HuH-7 (cell line): ENCODE measurements at regions not wholly inside any gene's neighbourhood (a gene's known extent, or its start where the extent isn't known, plus 50 kb on each side); places are given as distances from the start of the nearest gene placed in this dataset.
"Not testable (repeated sequence)": the region's sequence is repeated elsewhere in the genome, so short reads cannot be mapped to it uniquely, and the experiment has no call there.

Source experiments
- DNase-seq: peaks from one replicate; pipeline ENCODE4 v3.0.0; 2011; ENCODE audit warnings: low spot score

DNA sequence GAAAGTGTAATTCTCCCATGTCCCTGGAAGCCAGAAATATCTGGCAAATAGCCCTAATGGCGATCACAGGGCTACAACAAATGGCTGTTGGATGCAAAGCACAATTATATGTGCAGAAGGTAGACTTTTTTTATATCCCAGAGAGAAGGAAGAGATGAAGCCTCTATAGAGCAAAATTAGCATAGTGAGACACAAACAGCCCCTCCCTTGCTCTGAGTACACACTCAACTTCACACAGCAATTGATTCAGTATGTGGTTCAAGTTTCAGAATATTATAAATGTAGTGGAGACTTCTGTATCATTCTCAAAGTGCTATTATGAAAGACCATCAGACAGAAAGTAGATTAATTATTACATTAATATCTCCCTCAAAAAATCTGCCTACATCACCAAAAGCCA lies 246.5 kb upstream of the TBX18 start:
- DNase-seq, result no peak

GRCh38 chr6:85008296-85009009 lies 244.1 kb upstream of the TBX18 start:
- DNase-seq, result no peak

DNA sequence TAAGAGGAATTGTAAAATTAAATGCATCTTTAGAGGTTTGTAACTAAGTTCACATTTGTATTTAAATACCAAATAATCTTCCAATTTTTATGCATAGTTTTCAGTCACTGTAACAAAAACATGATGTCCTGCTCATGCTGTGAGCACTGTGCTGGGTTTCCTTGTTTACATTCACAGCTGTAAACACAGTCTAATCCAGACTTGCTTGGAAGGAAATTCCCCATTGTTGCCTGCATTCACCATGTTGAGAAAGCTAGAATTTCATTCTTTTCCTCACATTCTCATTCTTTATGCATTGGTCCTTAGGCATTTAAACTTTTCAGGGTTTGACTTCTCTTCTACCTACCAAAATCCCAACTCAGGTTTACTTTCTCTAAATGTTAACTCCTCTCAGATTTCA lies 242.0 kb upstream of the TBX18 start:
- no peak for DNase-seq

GRCh38 chr6:85005494-85005893 lies 241.1 kb upstream of the TBX18 start:
- no peak for DNase-seq

DNA sequence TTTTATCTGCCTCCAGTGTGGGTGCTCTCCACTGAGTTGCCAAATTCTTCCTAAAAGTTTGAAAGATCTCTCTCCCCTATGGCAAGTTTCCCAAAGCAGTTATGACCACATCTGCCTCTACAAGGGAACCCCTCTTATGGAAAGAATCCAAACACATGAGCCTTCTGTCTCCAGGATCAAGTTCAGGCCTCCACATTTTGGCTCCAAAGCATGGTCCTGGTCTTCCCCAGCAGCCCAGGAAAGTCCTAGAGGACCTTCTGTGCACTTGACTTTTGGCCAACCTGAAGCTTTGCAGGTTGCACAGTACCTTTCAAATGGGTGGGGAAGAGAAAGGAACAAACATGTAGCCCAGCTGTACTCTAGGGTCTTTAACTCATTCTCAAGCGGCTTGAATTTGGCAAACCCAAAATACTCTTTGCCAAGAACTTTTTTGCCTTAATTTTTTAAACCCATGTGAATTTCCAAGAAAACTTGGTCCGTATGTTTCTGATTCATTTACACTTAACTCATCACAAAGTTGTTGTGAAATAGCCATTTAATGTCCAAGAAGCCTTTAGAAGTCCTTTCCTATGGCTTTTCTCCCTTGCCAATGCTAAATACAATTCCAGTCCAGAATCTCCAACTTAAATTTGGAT lies 240.1 kb upstream of the TBX18 start:
- DNase-seq, result no peak

GRCh38 chr6:85002847-85003246 lies 238.4 kb upstream of the TBX18 start:
- DNase-seq, result no peak

- DNase-seq, result no peak
These were observed 235.6 kb upstream of the TBX18 start for GRCh38 chr6:85000001-85000400.

DNA sequence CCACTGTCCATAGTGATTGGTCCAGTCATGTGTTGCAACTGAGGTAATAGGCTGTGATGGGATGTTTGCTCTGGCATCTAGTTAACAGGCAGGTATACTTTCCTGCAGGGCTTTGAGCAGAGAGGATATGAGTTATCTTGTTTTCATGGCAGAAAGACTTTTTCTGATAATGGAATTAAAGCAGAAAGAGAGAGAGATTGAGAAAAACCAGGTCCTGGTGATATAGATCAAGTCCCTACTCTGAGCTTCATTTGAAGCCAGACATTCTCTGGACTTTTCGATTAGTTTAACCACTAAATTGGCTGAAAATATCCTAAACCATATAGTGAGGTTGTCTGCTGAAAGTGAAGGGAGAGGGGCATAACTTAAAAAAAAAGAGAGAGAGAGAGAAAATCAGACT lies 233.8 kb upstream of the TBX18 start:
- no peak for DNase-seq

- DNase-seq, result not testable (repeated sequence)
These were observed 224.4 kb upstream of the TBX18 start for GRCh38 chr6:84988766-84989165.

DNA sequence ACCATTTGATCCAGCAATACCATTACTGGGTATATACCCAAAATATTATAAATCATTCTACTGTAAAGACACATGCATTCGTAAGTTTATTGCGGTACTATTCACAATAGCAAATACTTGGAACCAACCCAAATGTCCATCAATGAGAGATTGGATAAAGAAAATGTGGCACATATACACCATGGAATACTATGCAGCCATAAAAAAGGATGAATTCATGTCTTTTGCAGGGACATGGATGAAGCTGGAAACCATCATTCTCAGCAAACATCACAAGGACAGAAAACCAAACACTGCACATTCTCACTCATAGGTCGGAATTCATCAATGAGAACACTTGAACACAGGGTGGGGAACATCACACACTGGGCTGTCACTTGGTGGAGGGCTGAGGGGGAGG lies 221.1 kb upstream of the TBX18 start:
- DNase-seq, result not testable (repeated sequence)

GRCh38 chr6:84979541-84979940 lies 215.1 kb upstream of the TBX18 start:
- DNase-seq, result no peak

- no peak for DNase-seq
These were observed 212.9 kb upstream of the TBX18 start for GRCh38 chr6:84977363-84977705.

GRCh38 chr6:84976526-84977362 lies 212.3 kb upstream of the TBX18 start:
- DNase-seq, result no peak

- DNase-seq, result no peak
These were observed 210.9 kb upstream of the TBX18 start for GRCh38 chr6:84975316-84975715.

DNA sequence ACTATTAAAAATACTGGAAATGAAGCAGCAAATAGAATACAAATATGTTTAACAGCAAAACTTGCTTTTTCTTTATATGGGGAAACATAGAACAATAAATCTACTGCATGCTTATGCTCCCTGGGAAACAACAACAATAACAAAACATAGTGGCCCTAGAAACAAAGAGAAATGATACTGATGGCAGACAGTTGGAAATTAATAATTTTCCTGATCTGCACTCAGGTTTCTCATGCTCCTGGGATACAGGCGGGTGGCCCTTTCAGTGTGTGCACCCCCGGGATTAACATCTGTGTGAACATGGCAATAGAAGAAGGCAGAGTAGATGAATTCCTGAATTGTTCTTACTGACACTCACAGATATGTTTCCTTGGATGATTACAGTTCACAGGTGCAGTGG lies 209.2 kb upstream of the TBX18 start:
- no peak for DNase-seq

DNA sequence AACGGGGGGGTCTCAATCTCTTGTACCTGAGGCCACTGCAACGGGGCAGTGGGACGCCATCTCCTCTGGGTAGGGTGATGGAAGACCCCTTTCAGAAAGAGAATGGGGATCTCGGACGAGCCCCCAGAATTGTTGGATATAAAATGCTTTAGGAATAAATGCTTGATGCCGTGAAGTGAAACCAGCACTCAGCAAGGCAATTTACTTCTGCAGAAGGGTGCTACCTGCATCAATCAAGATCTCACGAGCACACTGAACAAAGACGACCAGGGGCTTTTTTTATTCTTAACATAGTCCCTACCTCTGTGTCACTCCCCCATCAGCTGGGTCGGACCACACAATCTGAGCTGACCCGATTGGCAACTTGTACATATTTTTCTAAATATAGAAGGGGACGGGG lies 203.6 kb upstream of the TBX18 start:
- DNase-seq, result no peak

GRCh38 chr6:84967389-84967788 lies 203.0 kb upstream of the TBX18 start:
- DNase-seq, result peak; percentile 22

GRCh38 chr6:84953111-84953755 lies 188.8 kb upstream of the TBX18 start:
- no peak for DNase-seq

GRCh38 chr6:84944926-84945325 lies 180.5 kb upstream of the TBX18 start:
- DNase-seq, result not testable (repeated sequence)

DNA sequence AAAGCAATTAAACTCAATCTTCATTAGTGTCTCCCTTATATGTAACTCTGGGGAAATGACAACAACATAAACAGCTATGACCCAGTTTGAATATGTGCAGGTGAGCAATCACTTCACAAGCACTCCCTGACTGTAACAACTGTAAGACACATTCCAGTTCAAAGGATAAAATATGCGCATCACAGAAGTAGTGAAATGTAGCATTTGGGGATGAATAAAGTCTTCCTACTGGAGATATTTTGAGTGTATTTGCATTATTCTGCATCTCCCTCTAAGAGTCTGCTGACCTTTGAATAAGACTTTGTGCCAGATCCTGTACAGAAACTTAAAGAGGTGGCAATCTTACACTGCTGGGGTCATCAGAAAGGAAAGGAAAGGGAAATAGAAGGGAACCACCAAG lies 179.5 kb upstream of the TBX18 start:
- no peak for DNase-seq

- not testable (repeated sequence) for DNase-seq
These were observed 177.2 kb upstream of the TBX18 start for GRCh38 chr6:84941609-84942008.

DNA sequence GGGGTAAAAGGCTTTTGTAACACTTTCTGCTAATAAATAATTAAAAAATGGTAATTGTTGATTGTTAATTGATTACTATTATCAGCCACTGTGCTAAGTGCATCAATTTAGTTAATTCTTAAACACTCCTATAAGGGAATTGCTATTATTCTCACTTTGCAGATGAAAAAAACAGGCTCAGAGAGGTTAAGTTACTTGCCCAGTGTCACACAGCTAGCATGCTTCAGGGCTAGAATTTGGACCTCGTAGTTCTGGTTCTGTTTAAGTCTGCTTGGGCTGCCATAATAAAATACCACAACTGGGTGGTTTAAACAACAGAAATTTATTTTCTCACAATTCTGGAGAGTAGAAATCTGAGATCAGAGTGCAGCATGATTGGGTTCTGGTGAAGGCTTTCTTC lies 164.8 kb upstream of the TBX18 start:
- DNase-seq, result no peak

DNA sequence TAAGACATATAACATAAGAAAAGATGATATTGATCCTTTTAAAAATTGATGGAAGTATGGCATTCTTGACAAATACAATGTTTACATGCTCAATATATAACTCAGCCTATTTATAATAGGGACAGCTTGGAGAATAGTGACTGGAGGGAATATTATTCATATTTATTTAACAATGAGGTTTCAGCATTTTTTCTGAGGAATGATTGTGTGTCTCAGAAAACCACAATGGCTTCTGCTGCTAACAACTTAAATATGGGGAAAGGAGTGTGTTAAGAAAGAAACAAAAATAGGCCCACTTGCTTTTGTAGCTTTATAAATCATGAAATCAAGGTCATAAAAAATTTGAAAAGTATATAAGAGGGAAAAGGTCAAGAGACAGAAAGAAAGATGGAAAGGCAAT lies 163.2 kb upstream of the TBX18 start:
- no peak for DNase-seq
